ENCODE measurements at regions not wholly inside any gene's neighbourhood (a gene's known extent, or its start where the extent isn't known, plus 50 kb on each side); places are given as distances from the start of the nearest gene placed in this dataset.

- TF ChIP-seq CHD7 (IDR thresholded peaks at IDR 0.05; ENCODE audit: insufficient replicate concordance, low read length), result no peak
Observed at GRCh38 chr4:173899813-173900212, 369.8 kb upstream of the HAND2 start (continued).
